Neural progenitor cell (in vitro differentiated cells): ENCODE measurements at regions not wholly inside any gene's neighbourhood (a gene's known extent, or its start where the extent isn't known, plus 50 kb on each side); places are given as distances from the start of the nearest gene placed in this dataset.

Experiments used
- EZH2phosphoT487 ChIP-seq: fragments of 200-600 bp; sonication (generic); IDR thresholded peaks from 2 replicates; pipeline ENCODE4 v1.6.1; 2017; ENCODE audit warnings: antibody characterized with exemption
- TF ChIP-seq, protein P1 (sequence below): fragments of 200-600 bp; sonication (generic); IDR thresholded peaks from 2 replicates; pipeline ENCODE4 v1.5.1; 2017; ENCODE audit warnings: antibody characterized with exemption, mild to moderate bottlenecking

DNA sequence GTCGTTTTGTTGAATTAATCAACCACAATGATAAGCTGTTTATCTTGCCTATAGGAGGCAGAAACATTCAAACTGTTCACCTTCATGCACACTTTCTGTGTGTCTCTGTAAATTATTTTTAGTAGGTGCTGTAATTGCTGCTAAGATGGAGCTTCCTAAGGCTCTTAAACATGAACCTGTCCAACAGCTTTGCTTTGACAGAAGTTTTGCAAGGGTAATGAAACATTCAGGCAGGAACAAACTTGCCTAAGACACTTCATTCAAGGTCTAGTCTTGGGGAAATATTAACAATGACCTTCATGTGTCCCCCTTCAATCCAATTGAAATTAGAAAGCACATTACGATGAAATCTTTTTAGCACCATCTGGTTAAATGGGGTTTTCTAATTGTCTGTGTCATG is 156.1 kb downstream of the DIPK2A start:
- TF ChIP-seq EZH2phosphoT487 = no peak
- TF ChIP-seq, protein P1, sequence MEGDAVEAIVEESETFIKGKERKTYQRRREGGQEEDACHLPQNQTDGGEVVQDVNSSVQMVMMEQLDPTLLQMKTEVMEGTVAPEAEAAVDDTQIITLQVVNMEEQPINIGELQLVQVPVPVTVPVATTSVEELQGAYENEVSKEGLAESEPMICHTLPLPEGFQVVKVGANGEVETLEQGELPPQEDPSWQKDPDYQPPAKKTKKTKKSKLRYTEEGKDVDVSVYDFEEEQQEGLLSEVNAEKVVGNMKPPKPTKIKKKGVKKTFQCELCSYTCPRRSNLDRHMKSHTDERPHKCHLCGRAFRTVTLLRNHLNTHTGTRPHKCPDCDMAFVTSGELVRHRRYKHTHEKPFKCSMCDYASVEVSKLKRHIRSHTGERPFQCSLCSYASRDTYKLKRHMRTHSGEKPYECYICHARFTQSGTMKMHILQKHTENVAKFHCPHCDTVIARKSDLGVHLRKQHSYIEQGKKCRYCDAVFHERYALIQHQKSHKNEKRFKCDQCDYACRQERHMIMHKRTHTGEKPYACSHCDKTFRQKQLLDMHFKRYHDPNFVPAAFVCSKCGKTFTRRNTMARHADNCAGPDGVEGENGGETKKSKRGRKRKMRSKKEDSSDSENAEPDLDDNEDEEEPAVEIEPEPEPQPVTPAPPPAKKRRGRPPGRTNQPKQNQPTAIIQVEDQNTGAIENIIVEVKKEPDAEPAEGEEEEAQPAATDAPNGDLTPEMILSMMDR = no peak
